ENCODE measurements at regions not wholly inside any gene's neighbourhood (a gene's known extent, or its start where the extent isn't known, plus 50 kb on each side); places are given as distances from the start of the nearest gene placed in this dataset.

DNA sequence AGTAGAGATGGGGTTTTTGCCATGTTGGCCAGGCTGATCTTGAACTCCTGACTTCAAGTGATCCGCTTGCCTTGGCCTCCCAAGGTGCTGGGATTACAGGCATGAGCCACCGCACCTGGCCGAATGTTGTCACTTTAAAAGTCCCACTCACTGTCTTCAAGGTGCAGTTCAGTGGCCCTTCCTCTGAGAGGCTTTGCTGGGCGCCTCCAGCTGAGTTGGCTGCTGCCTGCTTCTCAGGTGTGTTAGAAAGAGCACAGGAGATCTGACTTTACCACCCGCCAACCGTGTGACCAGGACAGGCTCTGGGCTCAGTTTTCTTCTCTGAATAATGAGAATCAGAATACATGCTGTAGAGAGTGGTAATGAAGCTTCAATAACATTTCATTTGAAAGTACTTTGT lies 207.4 kb downstream of the CEP135 start:
- Histone ChIP-seq H4K5ac (ENCODE audit: insufficient read length, low read depth, low read length) (no peak overlapping the region), H3K79me2 (ENCODE audit: insufficient read depth, low read length) (no peaks in the 10 kb centered on the region), H3K14ac (ENCODE audit: insufficient read depth, low read length) (no peak overlapping the region), H3K4me1 (ENCODE audit: insufficient read depth, low read length) (no peaks in the 10 kb centered on the region), H2BK5ac (ENCODE audit: insufficient read length, low read length) (no peak overlapping the region), H3K18ac (ENCODE audit: insufficient read length, low read depth, low read length) (no peak overlapping the region), H4K8ac (replicated peaks; ENCODE audit: insufficient read length, low read depth, low read length) (no peak overlapping the region), H3K27me3 (ENCODE audit: insufficient read depth, low read length) (no peaks in the 10 kb centered on the region), H2AK5ac (ENCODE audit: insufficient read length, low read length) (no peak overlapping the region), H3K79me1 (ENCODE audit: insufficient read depth, low read depth, low read length, poor library complexity, severe bottlenecking) (no peaks in the 10 kb centered on the region), H2BK120ac (ENCODE audit: low read depth, low read length, poor library complexity, severe bottlenecking) (no peak overlapping the region), H3K56ac (ENCODE audit: insufficient read length, low read depth, low read length) (no peak overlapping the region), H2BK15ac (ENCODE audit: low read depth, low read length) (no peak overlapping the region), H2BK20ac (ENCODE audit: low read depth, low read length, poor library complexity, severe bottlenecking) (no peak overlapping the region), H4K91ac (ENCODE audit: insufficient read length, low read depth, low read length) (no peak overlapping the region), H3K27ac (ENCODE audit: insufficient read length, low read depth, low read length) (no peak overlapping the region), H3K4ac (ENCODE audit: low read depth, low read length) (no peak overlapping the region), H3K4me2 (ENCODE audit: insufficient read depth, insufficient read length, low read length) (no peak overlapping the region), H4K20me1 (ENCODE audit: control insufficient read depth, insufficient read depth, insufficient read length) (no peaks in the 10 kb centered on the region), H2AFZ (ENCODE audit: low read length) (no peak overlapping the region), H2BK12ac (ENCODE audit: insufficient read length, low read depth, low read length) (no peak overlapping the region), H3K23me2 (ENCODE audit: insufficient read length, low read depth, low read length, poor library complexity, severe bottlenecking) (no peaks in the 10 kb centered on the region), H3K9ac (ENCODE audit: extremely low read depth, insufficient read length, low read length) (no peak overlapping the region), H3K23ac (ENCODE audit: insufficient read length, low read depth, low read length) (no peak overlapping the region), H3K9me3 (ENCODE audit: control insufficient read depth, low read depth, low read length) (no peaks in the 10 kb centered on the region), H3T11ph (ENCODE audit: low read length) (no peak overlapping the region)
- no peaks in the 10 kb centered on the region for H3K9me3 Mint-ChIP-seq
- peak overlapping the region in 2 of 3 experiments; percentile 76 to 80; a peak in 2 of 7 replicates for H3K27ac Mint-ChIP-seq
- H3K36me3 Mint-ChIP-seq (ENCODE audit: insufficient read depth in 1 of 3, low read depth in 3 of 3) = no peaks in the 10 kb centered on the region
- H3K27me3 Mint-ChIP-seq (ENCODE audit: low read depth) = no peaks in the 10 kb centered on the region
- no peak overlapping the region for H3K4me3 Mint-ChIP-seq
- peak; percentile 55 for DNase-seq
- TF ChIP-seq, protein P1, sequence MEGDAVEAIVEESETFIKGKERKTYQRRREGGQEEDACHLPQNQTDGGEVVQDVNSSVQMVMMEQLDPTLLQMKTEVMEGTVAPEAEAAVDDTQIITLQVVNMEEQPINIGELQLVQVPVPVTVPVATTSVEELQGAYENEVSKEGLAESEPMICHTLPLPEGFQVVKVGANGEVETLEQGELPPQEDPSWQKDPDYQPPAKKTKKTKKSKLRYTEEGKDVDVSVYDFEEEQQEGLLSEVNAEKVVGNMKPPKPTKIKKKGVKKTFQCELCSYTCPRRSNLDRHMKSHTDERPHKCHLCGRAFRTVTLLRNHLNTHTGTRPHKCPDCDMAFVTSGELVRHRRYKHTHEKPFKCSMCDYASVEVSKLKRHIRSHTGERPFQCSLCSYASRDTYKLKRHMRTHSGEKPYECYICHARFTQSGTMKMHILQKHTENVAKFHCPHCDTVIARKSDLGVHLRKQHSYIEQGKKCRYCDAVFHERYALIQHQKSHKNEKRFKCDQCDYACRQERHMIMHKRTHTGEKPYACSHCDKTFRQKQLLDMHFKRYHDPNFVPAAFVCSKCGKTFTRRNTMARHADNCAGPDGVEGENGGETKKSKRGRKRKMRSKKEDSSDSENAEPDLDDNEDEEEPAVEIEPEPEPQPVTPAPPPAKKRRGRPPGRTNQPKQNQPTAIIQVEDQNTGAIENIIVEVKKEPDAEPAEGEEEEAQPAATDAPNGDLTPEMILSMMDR (conservative IDR thresholded peaks at IDR 0.05) = no peak
- peaks cover 0 to 6% of the 10 kb centered on the region in 2 experiments; a peak in 3 of 4 replicates for H3K4me1 Mint-ChIP-seq
- WGBS (ENCODE audit: extremely low coverage, insufficient read length, low lambda C conversion rate) = no CpG with 5 or more reads among the region's 6 CpGs

Data from H9 (cell line).